GM10266 (cell line): ENCODE measurements at regions not wholly inside any gene's neighbourhood (a gene's known extent, or its start where the extent isn't known, plus 50 kb on each side); places are given as distances from the start of the nearest gene placed in this dataset.

Experiments
- DNase-seq: peaks from one replicate; pipeline ENCODE4 v3.0.0; 2012; ENCODE audit errors: extremely low spot score
- TF ChIP-seq, protein P1 (sequence below): IDR thresholded peaks from 2 replicates; pipeline ENCODE4 v1.5.1; 2012; ENCODE audit warnings: mild to moderate bottlenecking, low read depth; ENCODE audit not compliant: control insufficient read depth, insufficient read depth; ENCODE audit errors: missing control alignments

GRCh38 chr14:36021030-36021422 is 155.5 kb downstream of the PTCSC3 start:
- DNase-seq, result no peak
- TF ChIP-seq, protein P1, sequence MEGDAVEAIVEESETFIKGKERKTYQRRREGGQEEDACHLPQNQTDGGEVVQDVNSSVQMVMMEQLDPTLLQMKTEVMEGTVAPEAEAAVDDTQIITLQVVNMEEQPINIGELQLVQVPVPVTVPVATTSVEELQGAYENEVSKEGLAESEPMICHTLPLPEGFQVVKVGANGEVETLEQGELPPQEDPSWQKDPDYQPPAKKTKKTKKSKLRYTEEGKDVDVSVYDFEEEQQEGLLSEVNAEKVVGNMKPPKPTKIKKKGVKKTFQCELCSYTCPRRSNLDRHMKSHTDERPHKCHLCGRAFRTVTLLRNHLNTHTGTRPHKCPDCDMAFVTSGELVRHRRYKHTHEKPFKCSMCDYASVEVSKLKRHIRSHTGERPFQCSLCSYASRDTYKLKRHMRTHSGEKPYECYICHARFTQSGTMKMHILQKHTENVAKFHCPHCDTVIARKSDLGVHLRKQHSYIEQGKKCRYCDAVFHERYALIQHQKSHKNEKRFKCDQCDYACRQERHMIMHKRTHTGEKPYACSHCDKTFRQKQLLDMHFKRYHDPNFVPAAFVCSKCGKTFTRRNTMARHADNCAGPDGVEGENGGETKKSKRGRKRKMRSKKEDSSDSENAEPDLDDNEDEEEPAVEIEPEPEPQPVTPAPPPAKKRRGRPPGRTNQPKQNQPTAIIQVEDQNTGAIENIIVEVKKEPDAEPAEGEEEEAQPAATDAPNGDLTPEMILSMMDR, result no peak

GRCh38 chr14:36020120-36021029 is 156.1 kb downstream of the PTCSC3 start:
- TF ChIP-seq, protein P1, result no peak
- no peak for DNase-seq

GRCh38 chr14:36019126-36019525 is 157.4 kb downstream of the PTCSC3 start:
- no peak for DNase-seq
- TF ChIP-seq, protein P1, result no peak

DNA sequence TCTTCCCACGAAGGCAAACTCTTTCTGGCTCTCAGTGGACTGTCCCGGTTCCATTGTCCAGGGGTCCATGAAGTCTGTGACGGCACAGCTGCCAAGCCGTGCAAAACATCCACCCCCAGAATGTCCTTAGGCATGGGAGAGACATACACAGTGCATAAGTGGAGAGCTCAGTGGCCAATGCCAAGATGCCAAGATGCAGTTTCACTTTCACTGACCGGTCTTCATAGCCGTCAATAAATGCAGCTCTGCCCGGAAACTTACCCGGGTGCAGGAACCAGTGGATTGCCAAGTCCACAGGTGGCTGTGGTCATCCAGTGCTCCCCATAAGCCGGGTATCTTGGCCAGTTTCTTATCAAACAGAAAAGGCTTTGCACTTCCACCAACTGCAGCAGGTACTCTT is 162.3 kb downstream of the PTCSC3 start:
- TF ChIP-seq, protein P1, result no peak

GRCh38 chr14:36013483-36013882 is 163.0 kb downstream of the PTCSC3 start:
- no peak for DNase-seq
- TF ChIP-seq, protein P1, result no peak

More for the DNA sequence above, 162.3 kb downstream of the PTCSC3 start:
- no peak for DNase-seq

GRCh38 chr14:36012621-36013020 is 163.9 kb downstream of the PTCSC3 start:
- no peak for DNase-seq
- TF ChIP-seq, protein P1, result no peak

- TF ChIP-seq, protein P1, result no peak
- DNase-seq, result no peak
These were observed 166.9 kb downstream of the PTCSC3 start for GRCh38 chr14:36009643-36010042.
